ENCODE measurements at regions not wholly inside any gene's neighbourhood (a gene's known extent, or its start where the extent isn't known, plus 50 kb on each side); places are given as distances from the start of the nearest gene placed in this dataset.

DNA sequence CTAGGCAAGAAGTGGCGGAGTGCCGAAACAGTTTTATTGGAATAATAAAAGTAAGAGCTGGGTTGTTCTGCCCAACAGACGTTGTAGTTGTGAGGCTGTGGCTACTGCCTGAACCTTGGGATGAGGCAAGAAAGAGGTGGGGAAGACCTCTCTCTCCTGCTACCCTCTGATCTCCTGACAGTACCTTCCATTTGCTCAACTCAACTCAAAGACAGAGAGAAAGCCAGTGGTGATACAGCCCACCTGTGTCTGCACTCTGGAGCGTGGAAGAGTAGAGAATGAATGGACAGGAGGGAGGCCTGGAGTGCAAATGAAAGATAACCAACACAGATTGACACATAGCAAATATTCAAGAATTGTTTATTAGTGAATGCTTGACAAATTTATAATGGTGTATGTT, 590.3 kb downstream of the NYAP2 start:
- TF ChIP-seq, protein P1, sequence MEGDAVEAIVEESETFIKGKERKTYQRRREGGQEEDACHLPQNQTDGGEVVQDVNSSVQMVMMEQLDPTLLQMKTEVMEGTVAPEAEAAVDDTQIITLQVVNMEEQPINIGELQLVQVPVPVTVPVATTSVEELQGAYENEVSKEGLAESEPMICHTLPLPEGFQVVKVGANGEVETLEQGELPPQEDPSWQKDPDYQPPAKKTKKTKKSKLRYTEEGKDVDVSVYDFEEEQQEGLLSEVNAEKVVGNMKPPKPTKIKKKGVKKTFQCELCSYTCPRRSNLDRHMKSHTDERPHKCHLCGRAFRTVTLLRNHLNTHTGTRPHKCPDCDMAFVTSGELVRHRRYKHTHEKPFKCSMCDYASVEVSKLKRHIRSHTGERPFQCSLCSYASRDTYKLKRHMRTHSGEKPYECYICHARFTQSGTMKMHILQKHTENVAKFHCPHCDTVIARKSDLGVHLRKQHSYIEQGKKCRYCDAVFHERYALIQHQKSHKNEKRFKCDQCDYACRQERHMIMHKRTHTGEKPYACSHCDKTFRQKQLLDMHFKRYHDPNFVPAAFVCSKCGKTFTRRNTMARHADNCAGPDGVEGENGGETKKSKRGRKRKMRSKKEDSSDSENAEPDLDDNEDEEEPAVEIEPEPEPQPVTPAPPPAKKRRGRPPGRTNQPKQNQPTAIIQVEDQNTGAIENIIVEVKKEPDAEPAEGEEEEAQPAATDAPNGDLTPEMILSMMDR (IDR thresholded peaks at IDR 0.05; ENCODE audit: poor library complexity), result no peak
- TF ChIP-seq EZH2 (IDR thresholded peaks at IDR 0.05; ENCODE audit: borderline replicate concordance) (no peak), EZH2phosphoT487 (IDR thresholded peaks at IDR 0.05; ENCODE audit: low read depth, severe bottlenecking, unreplicated experiment) (no peak)

Data from hepatocyte (in vitro differentiated cells).